ENCODE measurements at regions not wholly inside any gene's neighbourhood (a gene's known extent, or its start where the extent isn't known, plus 50 kb on each side); places are given as distances from the start of the nearest gene placed in this dataset.
A peak's percentile ranks its signal among the peaks of the same experiment; 100 is the strongest.

GRCh38 chr7:33831389-33832141 lies 73.8 kb upstream of the BMPER start:
- TF ChIP-seq CTCF (IDR thresholded peaks at IDR 0.05) = no peak
- Mint-ChIP-seq H3K27ac (ENCODE audit: unreplicated experiment) (no peak overlapping the region), H3K4me1 (ENCODE audit: unreplicated experiment) (no peaks in the 10 kb centered on the region), H3K4me3 (ENCODE audit: unreplicated experiment) (no peak overlapping the region), H3K36me3 (ENCODE audit: unreplicated experiment) (no peaks in the 10 kb centered on the region), H3K27me3 (ENCODE audit: unreplicated experiment) (no peaks in the 10 kb centered on the region), H3K9me3 (ENCODE audit: unreplicated experiment) (peaks cover under 1% of the 10 kb centered on the region)
- no peak for DNase-seq (ENCODE audit: extremely low spot score, unreplicated experiment)

GRCh38 chr7:33832271-33832721 lies 73.0 kb upstream of the BMPER start:
- Mint-ChIP-seq H3K27ac (ENCODE audit: unreplicated experiment) (no peak overlapping the region), H3K4me3 (ENCODE audit: unreplicated experiment) (no peak overlapping the region), H3K4me1 (ENCODE audit: unreplicated experiment) (no peaks in the 10 kb centered on the region), H3K9me3 (ENCODE audit: unreplicated experiment) (peaks cover 5% of the 10 kb centered on the region), H3K27me3 (ENCODE audit: unreplicated experiment) (no peaks in the 10 kb centered on the region), H3K36me3 (ENCODE audit: unreplicated experiment) (no peaks in the 10 kb centered on the region)
- DNase-seq (ENCODE audit: extremely low spot score, unreplicated experiment) = no peak
- no peak for TF ChIP-seq CTCF (IDR thresholded peaks at IDR 0.05)

GRCh38 chr7:33836797-33837355 lies 68.5 kb upstream of the BMPER start:
- Mint-ChIP-seq H3K9me3 (ENCODE audit: unreplicated experiment) (peaks cover 5% of the 10 kb centered on the region), H3K4me3 (ENCODE audit: unreplicated experiment) (no peak overlapping the region), H3K4me1 (ENCODE audit: unreplicated experiment) (peaks cover 5% of the 10 kb centered on the region), H3K27ac (ENCODE audit: unreplicated experiment) (no peak overlapping the region), H3K36me3 (ENCODE audit: unreplicated experiment) (no peaks in the 10 kb centered on the region), H3K27me3 (ENCODE audit: unreplicated experiment) (no peaks in the 10 kb centered on the region)
- DNase-seq (ENCODE audit: extremely low spot score, unreplicated experiment) = no peak
- TF ChIP-seq CTCF (IDR thresholded peaks at IDR 0.05) = peak; percentile 24

GRCh38 chr7:33837356-33837851 lies 67.9 kb upstream of the BMPER start:
- no peak overlapping the region for H3K27ac Mint-ChIP-seq (ENCODE audit: unreplicated experiment)
- no peak overlapping the region for H3K4me3 Mint-ChIP-seq (ENCODE audit: unreplicated experiment)
- no peaks in the 10 kb centered on the region for H3K27me3 Mint-ChIP-seq (ENCODE audit: unreplicated experiment)
- H3K9me3 Mint-ChIP-seq (ENCODE audit: unreplicated experiment) = peaks cover 5% of the 10 kb centered on the region
- no peak for TF ChIP-seq CTCF (IDR thresholded peaks at IDR 0.05)
- H3K4me1 Mint-ChIP-seq (ENCODE audit: unreplicated experiment) = peaks cover 5% of the 10 kb centered on the region
- no peaks in the 10 kb centered on the region for H3K36me3 Mint-ChIP-seq (ENCODE audit: unreplicated experiment)
- DNase-seq (ENCODE audit: extremely low spot score, unreplicated experiment) = no peak

GRCh38 chr7:33841031-33841430 lies 64.3 kb upstream of the BMPER start:
- Mint-ChIP-seq H3K27me3 (ENCODE audit: unreplicated experiment) (no peaks in the 10 kb centered on the region), H3K36me3 (ENCODE audit: unreplicated experiment) (no peaks in the 10 kb centered on the region), H3K27ac (ENCODE audit: unreplicated experiment) (no peak overlapping the region), H3K4me1 (ENCODE audit: unreplicated experiment) (peaks cover 5% of the 10 kb centered on the region), H3K9me3 (ENCODE audit: unreplicated experiment) (peaks cover 10% of the 10 kb centered on the region), H3K4me3 (ENCODE audit: unreplicated experiment) (no peak overlapping the region)
- no peak for TF ChIP-seq CTCF (IDR thresholded peaks at IDR 0.05)
- DNase-seq (ENCODE audit: extremely low spot score, unreplicated experiment) = no peak
